ENCODE measurements at regions not wholly inside any gene's neighbourhood (a gene's known extent, or its start where the extent isn't known, plus 50 kb on each side); places are given as distances from the start of the nearest gene placed in this dataset.

DNA sequence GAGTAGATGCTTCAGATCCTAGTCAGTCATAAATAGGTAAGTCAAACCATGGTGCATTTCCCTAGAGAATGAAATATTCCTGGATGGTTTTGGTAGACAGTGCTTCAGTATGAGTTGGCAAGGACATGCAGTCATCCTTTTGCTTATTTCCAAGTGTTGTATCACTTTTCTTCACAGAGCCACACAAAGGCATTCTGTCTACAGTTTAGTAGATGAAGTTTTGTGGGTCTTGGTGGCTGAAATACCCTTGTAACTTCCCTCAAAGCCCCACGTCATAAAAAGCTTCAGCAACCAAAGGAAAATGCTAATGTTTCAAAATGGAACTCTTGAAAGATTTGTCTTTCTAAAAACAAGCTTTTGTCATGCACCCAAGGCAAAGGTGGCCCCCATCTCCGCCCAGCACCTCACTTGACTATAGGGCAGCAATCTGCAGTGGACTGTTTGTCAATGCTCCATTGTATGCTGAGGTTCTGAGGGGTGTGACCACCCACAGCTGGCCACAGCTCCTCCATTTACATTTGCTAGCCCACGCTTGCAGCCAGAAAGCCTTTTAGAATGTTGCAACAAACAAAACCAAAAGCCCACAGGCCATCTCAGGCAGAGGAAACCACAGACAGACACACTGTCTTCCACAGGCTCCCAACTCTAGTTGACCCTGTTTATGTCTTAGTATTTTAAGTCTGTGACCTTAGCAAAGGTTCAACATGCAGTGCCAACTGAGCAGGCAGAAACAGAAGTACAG lies 87.1 kb upstream of the FAM9C start:
- TF ChIP-seq, protein P1, sequence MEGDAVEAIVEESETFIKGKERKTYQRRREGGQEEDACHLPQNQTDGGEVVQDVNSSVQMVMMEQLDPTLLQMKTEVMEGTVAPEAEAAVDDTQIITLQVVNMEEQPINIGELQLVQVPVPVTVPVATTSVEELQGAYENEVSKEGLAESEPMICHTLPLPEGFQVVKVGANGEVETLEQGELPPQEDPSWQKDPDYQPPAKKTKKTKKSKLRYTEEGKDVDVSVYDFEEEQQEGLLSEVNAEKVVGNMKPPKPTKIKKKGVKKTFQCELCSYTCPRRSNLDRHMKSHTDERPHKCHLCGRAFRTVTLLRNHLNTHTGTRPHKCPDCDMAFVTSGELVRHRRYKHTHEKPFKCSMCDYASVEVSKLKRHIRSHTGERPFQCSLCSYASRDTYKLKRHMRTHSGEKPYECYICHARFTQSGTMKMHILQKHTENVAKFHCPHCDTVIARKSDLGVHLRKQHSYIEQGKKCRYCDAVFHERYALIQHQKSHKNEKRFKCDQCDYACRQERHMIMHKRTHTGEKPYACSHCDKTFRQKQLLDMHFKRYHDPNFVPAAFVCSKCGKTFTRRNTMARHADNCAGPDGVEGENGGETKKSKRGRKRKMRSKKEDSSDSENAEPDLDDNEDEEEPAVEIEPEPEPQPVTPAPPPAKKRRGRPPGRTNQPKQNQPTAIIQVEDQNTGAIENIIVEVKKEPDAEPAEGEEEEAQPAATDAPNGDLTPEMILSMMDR (IDR thresholded peaks at IDR 0.05) = no peak
- no peak for TF ChIP-seq POLR2AphosphoS5 (IDR thresholded peaks at IDR 0.05; ENCODE audit: low read depth, low read length)
- no peak for TF ChIP-seq TCF7L2 (IDR thresholded peaks at IDR 0.05; ENCODE audit: low read depth, low read length)
- no peak for TF ChIP-seq REST (IDR thresholded peaks at IDR 0.05; ENCODE audit: insufficient read depth in 1 of 2, low read depth in 2 of 2, low read length in 1 of 2)
- no peak for TF ChIP-seq SIN3A (IDR thresholded peaks at IDR 0.05; ENCODE audit: borderline replicate concordance, insufficient read depth, low read depth, low read length)
